ENCODE measurements at regions not wholly inside any gene's neighbourhood (a gene's known extent, or its start where the extent isn't known, plus 50 kb on each side); places are given as distances from the start of the nearest gene placed in this dataset.
A peak's percentile ranks its signal among the peaks of the same experiment; 100 is the strongest.
"Not testable (repeated sequence)": the region's sequence is repeated elsewhere in the genome, so short reads cannot be mapped to it uniquely, and the experiment has no call there.

DNA sequence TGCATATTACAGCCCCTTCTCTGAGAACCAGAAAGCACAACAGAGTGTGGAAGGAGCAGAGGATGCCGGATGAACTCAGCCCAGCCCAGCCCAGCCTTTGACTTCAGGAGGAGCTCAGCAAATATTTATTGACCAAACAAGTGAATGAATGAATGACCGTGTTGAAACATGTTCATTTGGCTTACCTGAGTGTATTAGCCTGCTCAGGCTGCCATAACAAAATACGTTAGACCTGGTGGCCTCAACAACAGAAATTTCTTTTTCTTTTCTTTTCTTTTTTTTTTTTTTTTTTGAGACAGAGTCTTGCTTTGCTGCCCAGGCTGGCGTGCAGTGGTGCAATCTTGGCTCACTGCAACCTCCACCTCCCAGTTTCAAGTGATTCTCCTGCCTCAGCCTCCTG, 164.7 kb downstream of the RGS9 start:
- not testable (repeated sequence) for DNase-seq

DNA sequence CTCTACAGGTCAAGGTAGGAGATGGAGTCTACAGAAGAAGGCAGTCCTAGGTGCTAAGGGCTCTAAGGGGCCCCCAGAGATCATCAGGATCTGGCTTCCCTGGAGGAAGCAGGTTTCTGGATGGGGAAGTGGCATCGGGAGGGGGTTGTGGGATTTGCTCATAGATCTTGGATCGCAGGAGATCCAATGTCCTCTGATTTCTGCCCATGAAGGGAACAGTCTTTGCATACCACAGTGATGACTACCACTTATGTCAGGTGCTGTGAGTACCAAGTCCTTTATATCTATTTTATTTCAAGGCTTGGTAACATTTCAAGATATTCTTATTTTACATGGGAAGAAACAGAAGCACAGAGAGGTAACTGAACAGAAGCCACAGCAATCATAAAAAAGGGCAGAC, 164.0 kb downstream of the RGS9 start:
- no peak for DNase-seq

DNA sequence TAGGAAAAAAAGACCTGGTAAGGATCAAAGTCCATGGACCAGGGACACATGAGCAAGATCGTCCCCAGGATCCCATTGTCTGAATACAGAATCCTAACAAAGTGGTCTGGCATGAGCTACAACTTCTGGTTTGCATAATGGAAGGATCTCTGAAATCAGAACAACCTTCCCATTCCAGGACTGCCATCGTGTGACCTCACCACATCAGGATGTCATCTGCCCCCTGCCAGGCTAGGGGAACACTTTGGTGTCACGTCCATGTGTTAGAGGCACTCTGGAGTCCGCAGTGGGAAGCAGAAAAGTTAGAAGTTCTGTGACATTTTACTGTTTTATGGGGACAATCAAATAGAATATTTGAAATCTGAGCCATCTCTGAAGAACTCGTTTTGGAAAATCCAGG, 160.7 kb downstream of the RGS9 start:
- DNase-seq, result no peak

DNA sequence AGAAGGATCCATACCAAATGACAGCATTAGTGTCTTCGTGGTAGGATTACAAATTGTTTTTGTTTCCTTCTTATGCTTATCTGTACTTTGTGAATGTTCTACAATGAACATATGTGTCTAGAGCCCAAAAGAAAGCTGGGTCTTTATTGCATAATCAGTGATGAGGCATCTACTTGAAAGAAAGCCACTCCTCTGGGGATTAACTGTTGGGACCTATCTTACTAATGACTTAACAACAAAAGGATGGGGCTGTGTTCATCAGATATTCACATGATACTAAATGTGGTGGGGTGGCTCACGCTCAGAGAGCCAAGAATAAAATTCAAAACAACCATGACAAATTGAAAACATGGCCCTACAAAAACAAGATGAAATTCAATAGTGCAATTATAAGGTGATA, 160.2 kb downstream of the RGS9 start:
- DNase-seq, result no peak

DNA sequence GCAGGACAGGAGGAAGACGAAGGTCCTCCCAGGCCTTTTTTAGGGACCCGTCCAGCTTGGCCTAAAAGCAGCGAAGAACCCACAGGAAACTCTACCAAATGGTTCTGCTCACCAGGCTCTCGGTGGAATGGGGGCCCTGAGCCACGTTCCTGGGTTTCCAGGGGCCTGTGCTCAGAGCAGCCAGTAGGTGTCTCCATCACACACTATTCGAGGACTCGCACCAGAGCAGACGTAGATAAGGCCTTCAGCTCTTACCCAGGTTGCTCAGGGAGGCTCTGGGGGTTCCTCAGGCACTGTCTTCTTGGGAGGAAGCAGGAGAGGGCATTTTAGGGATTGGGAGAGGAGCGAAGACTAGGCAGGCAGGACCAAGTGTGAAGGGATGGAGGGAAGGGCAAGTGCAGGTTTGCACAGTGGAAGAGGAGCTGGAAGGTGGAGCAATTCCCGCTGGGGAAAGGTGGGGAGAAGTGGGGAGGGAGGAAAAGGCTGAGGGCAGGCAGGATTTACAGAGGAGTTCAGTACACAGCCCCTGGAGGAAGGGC, 157.1 kb downstream of the RGS9 start:
- DNase-seq, result peak; percentile 4 to 55

DNA sequence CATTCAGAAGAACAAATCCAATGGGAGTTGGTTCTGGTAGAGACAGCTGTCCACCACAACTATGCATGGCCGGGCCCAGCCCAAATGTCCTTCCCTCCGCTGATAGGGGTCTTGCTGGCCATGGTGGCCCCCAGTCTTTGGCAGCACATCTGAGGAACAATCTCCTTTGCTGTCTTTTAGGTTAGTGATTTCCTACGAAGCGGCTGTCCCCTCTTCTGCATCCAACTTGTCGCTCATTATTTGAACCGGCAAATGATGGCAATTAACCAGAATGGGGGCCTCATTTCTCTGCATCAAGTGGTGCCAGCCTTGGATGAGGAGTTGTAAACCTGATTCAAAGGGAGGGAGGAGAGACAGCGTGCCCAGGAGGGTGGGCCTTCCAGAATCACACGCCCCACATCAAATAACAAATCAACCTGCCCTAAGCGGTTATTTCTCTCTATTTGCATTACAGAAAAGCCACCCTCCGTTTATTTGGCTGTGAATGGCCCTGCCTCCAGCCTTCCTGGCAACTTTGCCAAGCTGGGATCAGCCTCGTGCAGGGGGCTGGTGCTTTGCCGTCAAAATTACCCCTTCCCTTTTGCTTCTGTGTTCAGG, 156.5 kb downstream of the RGS9 start:
- DNase-seq, result no peak

DNA sequence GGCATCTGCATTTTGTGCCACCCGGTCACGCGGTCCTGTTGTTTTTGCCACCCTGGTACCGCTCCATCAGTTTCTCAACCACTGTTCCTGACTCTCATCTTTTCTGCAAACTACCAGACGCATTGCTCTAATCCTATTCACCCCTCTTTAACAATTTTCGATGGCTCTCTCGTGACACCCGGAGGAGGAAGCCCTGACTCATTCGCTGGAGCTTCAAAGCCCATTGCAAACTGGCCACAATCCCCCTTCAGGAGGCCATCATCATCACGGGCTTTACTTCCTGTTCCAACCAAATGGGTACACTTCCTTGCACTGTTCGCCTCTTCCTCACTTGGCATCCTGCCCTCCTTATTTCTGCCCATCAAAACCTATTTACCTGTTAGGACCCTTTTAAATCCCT, 155.3 kb downstream of the RGS9 start:
- DNase-seq, result no peak

DNA sequence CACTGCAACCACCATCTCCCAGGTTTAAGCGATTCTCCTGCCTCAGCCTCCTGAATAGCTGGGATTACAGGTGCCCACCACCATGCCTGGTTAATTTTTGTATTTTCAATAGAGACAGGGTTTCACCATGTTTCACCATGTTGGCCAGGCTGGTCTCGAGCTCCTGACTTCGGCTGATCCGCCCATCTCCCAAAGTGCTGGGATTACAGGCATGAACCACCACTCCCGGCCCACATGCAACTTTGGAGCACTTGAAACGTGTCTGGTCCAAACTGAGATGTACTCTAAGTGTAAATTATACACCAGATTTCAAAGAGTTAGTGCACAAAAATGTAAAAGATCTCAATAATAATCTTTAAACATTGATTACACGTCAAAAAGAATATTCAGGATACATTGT, 154.1 kb downstream of the RGS9 start:
- not testable (repeated sequence) for DNase-seq

DNA sequence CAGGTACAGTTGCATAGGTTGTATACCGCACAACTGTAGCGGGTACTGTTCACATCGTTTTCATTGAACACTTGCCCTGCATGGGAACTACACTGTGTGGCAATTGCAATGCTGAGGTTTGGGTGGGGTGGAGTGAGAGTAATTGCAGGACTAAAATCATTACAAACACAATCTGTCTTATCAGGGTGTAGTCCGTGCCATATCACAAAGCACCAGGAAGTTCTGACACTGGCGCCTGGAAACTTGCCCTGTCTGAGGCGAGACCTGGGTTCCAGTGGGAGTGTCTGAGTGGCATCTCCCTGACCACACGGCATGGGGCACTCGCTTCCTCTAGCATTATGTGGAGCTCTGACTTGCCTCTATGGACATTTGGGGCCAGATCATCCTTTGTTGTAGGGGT, 153.4 kb downstream of the RGS9 start:
- no peak for DNase-seq

DNA sequence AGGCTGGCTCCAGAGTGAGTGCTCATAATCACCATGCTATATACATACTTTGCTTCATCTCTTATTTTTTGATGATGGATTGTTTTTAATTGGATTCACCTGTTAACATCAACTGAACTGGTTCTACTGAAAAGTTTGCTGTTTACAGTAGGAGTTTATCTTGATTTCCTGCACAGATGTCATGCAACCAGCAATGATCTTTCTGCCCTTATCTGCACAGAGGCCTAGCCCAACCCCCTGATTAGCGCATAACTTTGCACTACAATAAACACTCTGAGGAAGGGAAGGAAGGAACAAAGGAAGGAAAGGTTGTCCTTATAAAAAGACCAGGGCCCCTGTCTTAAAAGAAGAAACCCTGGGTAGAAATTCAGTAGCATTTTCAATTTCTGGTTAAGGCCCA, 152.9 kb downstream of the RGS9 start:
- DNase-seq, result no peak

DNA sequence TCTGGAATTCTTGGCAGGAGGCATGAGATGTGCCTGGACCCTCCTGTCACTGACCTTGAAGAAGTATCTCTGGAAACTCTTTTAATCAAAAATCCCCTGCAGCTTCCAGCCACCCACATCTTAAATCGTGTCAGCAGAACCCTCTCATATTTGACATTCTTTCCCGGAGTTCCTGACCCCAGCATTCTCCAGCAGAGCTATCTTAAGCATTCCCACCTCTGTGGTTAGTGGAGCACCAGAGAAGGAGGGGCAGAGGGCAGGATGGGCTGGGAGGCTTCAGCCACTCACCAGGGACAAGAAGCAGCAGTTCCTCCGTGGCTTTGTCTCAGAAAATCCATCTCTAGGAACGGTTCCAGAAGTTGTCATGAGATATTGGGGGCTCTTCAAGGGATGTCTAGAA, 149.9 kb downstream of the RGS9 start:
- no peak for DNase-seq

DNA sequence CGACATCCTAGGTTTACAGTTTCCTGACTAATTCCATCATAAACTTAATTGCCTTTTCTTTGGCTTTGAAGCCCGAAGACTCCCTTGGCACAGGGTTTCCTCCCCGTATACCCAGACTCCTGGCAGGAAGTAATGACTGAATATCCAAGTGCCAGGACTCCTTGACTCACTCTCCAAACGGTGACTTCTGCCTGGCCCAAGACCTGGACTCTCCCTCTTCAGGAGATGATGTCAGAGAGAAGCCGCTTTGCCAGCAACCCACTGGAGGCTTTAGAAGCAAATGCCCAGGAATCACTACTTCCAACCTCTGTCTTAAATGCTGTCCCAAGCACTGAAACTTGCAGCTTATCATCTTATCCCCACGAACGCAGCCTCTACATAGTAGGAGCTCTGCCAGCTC, 146.5 kb downstream of the RGS9 start:
- DNase-seq, result no peak

DNA sequence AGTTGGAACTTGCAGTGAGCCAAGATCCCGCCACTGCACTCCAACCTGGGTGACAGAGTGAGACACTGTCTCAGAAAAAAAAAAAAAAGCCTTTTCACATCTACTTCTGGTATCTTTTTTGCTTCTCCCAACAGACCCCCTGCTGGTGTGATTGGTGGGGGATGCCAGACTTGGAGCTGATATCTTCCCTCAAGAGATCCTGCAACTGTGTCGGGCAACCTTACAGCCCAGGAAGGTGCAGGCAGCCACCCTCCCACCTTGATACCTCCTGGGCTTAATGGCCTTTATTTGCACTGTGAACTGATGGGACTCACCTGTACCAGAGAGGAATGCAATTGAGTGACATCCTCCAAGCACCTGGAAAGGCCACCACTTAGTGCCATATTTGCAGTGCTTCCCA, 142.3 kb downstream of the RGS9 start:
- no peak for DNase-seq

DNA sequence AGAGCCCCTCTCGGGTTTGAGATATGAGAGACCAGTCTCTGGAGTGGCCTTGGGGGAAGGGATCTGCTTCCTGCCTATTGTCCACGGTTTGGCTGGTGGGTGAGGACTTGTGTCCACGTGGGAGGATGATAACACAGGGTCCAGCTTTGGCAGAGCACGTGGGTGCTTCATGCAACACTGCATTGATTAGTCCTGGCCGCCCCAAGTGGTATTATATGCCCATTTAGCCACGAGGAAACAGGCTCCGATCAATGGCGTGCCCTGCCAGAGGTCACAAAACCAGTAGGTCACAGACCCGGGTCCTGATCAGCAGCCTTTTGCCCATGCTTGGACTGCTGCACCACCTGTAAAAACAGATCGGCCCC, 141.6 kb downstream of the RGS9 start:
- no peak for DNase-seq

DNA sequence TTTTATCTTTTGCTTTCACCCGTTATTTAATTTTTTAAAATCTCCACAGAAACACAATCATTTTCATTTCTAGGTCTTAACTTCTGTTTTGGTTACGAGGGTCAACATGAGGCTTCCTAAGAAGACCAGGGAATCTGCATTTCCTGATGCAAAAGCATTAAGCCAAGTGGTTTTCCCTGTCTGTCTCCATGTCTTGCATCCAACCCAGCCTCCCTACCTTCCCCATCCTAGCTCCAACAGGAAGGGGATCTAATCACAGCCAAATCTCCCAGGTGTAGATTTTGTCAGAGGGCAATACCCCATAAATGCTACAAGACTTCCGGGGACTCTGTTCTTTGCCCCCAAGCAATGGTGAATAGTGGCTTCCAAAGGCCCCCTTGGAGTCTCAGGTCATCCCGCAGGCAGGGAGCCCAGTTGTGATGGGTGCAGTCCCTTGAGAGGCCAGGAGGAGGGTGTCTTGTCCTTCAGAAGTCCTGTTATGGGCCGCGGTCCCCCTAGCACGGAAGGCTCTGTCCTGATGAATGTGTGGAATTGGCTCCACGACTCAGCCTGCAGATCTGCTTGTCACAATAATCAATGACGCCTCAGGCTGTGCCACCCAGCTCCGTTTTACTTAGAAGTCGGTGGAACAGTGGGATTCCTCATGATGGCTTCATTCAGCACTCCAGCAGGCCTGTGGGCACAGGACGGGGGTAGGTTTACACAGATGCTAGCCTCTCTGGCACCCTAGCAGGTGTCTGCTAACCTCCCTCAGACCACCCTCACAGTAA, 141.1 kb downstream of the RGS9 start:
- no peak for DNase-seq

DNA sequence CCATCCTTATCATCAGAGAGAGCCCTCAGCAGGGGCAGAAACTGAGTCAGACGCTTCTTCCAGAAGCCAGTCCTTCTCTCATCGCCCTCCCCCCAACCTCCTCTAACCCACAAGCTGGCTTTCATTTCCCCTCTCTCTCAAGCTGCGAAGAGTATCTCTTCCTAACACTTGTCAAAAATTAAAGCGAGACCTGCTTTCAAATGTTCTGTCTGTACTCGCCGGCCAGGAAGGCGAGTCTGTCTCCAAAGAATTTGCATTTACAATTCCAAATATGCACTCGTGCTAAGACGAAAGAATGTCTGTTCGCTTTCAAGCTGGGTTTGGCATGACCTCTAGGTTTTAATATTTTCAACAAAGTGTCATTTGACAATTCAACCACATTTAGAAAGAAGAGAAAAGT, 140.4 kb downstream of the RGS9 start:
- no peak for DNase-seq
